Esophagus mucosa (tissue), 1 donor: ENCODE measurements at regions not wholly inside any gene's neighbourhood (a gene's known extent, or its start where the extent isn't known, plus 50 kb on each side); places are given as distances from the start of the nearest gene placed in this dataset.
"Not testable (repeated sequence)": the region's sequence is repeated elsewhere in the genome, so short reads cannot be mapped to it uniquely, and the experiment has no call there.

Source experiments
- ATAC-seq: fragments of 200-7000 bp; cut with Tn5 transposase; one replicate; pipeline ENCODE4 v1.9.1; 2020
- donor health status: DM: yes; HTN: yes; CAD: no.

DNA sequence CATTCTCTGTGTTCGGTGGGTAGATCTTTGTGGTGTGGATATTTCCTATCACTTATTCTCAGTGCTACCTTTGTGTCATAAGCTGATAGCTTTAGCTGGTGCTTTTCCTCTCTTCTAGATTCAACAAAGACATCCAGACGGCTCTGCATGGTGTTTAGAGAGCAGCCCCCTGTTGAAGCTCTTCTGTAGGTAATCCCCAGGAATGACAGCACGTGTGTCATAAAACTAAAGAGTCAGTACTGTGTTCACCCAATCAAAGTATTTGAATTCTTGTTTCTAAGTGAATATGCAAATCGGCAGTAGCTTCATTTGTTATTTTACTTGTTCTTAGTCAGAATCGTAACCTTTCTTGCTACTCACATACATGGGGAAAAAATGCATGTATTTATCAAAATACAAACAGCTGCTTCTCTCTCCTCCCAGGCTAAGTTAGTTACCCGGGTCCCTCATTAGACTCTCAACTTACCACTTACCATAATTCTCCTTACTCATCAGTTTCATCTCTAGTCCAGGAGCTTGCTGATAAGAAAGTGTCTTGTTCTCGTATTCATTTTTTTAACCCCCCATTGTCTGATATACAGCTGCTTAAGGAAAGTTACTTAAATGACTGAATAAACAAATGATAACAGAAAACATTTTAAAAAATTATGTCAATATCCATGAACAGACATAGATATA is 1696.0 kb upstream of the WWC1 start:
- ATAC-seq, result no peak

DNA sequence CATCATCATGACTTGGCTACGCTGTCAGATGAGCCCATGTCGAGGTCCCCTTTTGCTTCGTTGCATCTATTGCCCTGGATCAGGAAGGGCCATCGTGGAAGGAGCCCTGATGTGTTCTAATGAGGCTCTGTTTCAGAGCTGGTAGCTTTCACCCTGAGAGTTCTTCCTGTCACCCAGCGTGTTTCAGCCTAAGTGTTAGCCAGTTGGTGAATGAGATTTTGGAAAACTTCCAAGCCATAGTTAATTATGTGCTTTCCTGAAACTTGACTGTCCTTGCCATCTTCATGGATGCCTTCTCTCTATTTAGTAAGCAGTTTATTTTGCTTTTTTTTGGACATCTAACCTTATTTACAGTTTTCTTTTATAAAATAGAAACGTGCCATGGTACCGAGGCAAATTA is 1695.4 kb upstream of the WWC1 start:
- ATAC-seq, result no peak

GRCh38 chr5:166602271-166602670 is 1689.2 kb upstream of the WWC1 start:
- no peak for ATAC-seq

GRCh38 chr5:166617507-166617906 is 1673.9 kb upstream of the WWC1 start:
- ATAC-seq, result no peak

GRCh38 chr5:166618526-166618925 is 1672.9 kb upstream of the WWC1 start:
- ATAC-seq, result no peak

- ATAC-seq, result no peak
Observed at GRCh38 chr5:166624573-166624972, 1666.9 kb upstream of the WWC1 start.

DNA sequence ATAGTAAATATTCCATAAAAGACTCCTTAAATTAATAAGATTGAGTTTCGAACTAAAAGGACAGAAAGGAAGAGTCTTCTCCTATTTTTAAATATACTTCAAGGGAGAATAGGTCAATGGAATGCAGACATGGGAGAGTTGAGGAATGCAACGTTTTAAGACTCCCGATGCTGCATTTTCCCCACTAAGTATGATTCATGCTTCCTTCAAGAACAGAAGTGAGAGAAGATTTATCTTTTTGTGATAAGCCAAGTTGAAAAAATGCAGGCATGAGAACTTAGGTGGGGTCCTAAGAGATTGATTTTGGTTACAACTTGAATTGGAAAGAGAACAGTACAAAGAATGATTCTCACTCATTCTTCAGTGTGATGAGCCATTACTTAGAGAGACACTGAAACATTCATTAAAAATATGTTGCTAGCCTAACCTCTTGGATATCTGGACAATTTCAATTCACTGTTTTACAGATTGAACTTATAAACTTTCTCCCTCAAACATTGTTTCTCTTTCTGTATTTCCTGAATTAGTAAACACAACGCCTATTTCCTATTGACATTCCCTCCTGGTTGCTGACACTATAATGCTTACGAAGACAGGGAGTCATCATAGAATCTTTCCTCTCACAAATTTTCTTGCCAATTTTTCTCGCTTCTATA is 1666.1 kb upstream of the WWC1 start:
- no peak for ATAC-seq

GRCh38 chr5:166637295-166637694 is 1654.2 kb upstream of the WWC1 start:
- no peak for ATAC-seq

DNA sequence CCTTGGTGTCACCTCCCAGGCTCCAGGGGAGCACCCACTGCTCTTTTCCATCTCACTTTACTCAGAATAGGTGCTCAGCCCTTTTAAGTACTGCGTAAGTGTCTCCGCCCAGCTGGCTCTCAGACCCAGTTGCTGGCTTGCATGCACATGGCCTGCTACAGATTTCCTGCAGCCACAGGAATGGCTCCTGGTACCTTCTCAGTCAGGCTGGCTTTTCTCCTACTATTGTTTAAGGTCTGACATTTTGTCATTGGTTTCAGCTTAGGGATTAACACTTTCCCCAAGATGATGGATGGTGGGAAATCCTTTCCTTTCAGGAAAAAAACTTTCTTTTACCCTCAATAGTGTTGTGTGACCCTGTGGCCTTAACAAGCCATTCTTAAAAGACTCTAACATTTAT is 1652.3 kb upstream of the WWC1 start:
- no peak for ATAC-seq

DNA sequence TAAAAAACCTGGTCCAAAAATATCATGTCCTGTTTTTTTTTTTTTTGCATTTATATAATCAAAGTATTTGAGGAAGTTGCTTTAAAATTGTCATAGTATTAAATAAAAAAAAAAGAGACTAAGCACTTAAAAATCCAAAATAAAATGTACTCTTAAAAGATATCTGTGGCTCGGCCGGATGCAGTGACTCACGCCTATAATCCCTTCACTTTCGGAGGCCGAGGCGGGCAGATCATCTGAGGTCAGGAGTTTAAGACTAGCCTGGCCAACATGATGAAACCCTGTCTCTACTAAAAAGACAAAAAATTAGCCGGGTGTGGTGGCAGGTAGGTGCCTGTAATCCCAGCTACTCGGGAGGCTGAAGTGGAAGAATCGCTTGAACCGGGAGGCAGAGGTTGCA is 1651.3 kb upstream of the WWC1 start:
- not testable (repeated sequence) for ATAC-seq

GRCh38 chr5:166648736-166649135 is 1642.7 kb upstream of the WWC1 start:
- no peak for ATAC-seq

GRCh38 chr5:166649676-166650075 is 1641.8 kb upstream of the WWC1 start:
- no peak for ATAC-seq

- ATAC-seq, result no peak
Observed at GRCh38 chr5:166651234-166651633, 1640.2 kb upstream of the WWC1 start.

DNA sequence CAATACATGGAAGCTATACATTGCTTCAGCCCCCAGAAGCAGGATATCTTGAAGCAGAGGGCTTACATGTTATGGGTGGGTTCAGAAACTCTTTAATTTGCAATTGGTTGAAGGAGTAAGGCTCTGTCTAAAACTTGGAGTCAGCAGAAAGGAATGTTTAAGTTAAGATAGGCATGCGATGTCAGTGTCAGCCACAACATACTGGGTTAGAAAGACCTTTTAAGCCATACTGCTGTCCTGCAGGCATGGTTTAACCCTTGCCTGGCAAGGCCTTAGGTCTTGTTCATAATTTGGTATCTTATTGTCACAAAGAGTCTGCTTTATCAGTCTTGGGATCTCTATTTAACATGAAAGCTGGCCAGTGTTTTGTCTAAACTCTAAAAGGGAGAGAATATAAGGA is 1619.6 kb upstream of the WWC1 start:
- no peak for ATAC-seq

GRCh38 chr5:166672431-166672830 is 1619.0 kb upstream of the WWC1 start:
- ATAC-seq, result no peak

DNA sequence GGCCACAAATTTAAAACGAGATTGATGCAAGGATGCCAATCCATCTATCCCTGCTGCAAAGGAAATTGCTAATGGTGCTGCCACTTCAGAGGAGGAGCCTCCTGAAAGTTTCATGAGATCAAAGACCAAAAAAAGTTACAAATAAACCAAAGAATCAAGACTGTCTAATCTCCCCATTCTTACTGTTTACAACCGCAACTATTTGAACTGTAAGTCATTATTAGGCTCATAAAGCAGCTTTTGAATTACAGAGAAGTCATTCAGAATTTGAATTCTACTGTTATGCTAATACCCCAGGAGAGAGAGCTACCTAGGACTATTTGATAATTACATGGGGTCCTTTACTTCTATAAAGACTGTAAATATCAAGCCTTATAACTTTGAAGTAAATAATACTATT is 1613.6 kb upstream of the WWC1 start:
- ATAC-seq, result no peak

- no peak for ATAC-seq
Observed at GRCh38 chr5:166679331-166679730, 1612.1 kb upstream of the WWC1 start.

DNA sequence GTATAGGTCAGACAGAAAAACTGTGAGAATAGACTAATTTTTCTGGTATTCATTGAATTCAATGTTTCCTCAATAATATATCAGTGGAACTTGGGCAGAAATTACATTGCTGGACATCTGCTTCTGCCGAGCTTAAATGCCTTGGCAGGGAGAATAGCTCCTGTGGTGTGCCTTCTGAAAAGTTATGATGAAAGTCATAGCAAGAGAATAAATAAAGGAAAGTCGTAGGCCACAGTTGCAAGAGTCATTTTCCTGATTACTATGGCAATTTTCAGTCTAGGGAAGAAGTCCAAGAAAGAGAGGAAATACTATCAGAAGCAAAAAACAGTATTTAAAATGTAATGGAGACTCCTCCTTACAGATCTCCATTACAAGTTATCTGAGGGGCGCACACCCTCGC is 1596.1 kb upstream of the WWC1 start:
- ATAC-seq, result no peak

GRCh38 chr5:166708291-166708690 is 1583.2 kb upstream of the WWC1 start:
- no peak for ATAC-seq

- ATAC-seq, result no peak
Observed at GRCh38 chr5:166709691-166710090, 1581.8 kb upstream of the WWC1 start.

DNA sequence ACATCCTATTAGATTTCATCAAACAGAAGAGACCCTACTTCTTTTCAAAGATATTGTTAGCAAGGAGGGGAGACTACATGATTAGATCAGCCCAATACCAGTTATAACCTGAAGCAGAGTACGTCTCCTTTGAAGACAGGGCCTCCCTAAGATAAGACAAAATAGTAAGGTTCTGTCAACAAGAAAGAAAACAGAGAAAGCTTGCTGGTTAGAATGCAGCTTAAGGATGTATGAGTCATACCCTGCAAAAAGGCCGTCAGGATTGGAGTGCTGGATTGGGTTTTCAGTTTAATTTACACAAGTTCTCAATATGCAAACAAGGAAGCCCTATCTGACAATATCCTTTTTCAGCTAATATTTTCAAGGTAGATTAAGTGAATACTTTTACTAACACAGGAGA is 1581.2 kb upstream of the WWC1 start:
- ATAC-seq, result no peak

- no peak for ATAC-seq
Observed at GRCh38 chr5:166712447-166713185, 1578.8 kb upstream of the WWC1 start.

DNA sequence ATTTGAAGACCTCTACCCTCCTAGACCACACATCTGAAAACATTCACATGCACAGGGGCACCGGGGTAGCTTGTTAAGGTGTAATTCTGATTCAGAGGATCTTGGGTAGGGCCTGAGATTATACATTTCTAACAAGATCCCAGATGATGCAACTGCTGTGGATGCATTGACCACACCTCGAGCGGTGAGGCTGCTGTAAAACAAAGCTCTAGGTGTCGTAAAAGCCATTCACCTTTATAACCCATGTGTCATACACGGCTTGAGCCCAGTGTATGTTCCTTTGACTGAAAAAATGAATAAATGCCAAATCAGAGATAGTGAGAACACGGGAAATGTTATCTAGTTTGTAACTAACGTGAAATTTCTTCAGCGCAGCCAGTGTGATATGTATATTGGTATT is 1578.2 kb upstream of the WWC1 start:
- no peak for ATAC-seq

DNA sequence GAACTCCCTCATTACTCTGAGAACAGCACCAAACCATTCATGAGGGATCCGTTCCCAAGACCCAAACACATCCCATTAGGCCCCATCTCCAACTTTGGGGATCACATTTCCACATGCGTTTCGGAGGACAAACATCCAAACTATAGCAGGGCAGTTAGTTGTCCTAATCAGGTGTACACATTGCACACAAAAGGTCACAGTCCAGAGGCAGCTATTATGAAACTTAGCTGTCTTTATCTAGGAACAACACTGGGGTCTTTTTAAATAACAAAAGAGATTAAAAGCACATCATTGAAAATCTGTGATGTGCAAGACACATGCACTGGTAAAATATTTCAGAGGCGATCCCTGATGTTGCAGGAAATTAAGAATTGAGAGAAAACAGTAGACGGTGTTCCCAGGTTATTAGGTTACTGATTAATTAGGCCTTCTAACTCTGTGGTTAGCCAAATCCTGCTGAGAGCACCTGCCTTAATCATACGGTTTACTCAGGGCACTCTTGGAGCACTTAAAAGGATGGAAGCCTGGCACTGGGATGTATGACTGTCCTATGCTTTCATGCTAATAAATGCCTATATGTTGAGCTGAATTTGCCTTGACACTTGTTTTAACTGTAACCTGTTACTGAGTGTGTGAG is 1574.5 kb upstream of the WWC1 start:
- no peak for ATAC-seq
